Body of pancreas (tissue), 4 donors: ENCODE measurements at regions not wholly inside any gene's neighbourhood (a gene's known extent, or its start where the extent isn't known, plus 50 kb on each side); places are given as distances from the start of the nearest gene placed in this dataset.

Experiments used
- POLR2A ChIP-seq, 3 donors: fragments of 450-650 bp; IDR thresholded peaks; one replicate each; pipeline ENCODE4 v1.6.1; 2016; ENCODE audit warnings: antibody characterized with exemption in 3 of 3, mild to moderate bottlenecking in 2 of 3
- TF ChIP-seq, protein P1 (sequence below), 7 experiments: fragments of 450-650 bp in 4 of 7; fragments of 200-600 bp in 3 of 7; sonication (generic) in 3 of 7; IDR thresholded peaks; one replicate each; pipeline ENCODE4 v1.5.1; 2016 to 2019; ENCODE audit warnings: antibody characterized with exemption in 7 of 7

GRCh38 chr5:96115147-96115807 lies 153.6 kb upstream of the ELL2 start:
- TF ChIP-seq, protein P1, sequence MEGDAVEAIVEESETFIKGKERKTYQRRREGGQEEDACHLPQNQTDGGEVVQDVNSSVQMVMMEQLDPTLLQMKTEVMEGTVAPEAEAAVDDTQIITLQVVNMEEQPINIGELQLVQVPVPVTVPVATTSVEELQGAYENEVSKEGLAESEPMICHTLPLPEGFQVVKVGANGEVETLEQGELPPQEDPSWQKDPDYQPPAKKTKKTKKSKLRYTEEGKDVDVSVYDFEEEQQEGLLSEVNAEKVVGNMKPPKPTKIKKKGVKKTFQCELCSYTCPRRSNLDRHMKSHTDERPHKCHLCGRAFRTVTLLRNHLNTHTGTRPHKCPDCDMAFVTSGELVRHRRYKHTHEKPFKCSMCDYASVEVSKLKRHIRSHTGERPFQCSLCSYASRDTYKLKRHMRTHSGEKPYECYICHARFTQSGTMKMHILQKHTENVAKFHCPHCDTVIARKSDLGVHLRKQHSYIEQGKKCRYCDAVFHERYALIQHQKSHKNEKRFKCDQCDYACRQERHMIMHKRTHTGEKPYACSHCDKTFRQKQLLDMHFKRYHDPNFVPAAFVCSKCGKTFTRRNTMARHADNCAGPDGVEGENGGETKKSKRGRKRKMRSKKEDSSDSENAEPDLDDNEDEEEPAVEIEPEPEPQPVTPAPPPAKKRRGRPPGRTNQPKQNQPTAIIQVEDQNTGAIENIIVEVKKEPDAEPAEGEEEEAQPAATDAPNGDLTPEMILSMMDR (IDR thresholded peaks at IDR 0.05) = no peak
- TF ChIP-seq POLR2A (IDR thresholded peaks at IDR 0.05) = no peak
